Panc1 (cell line): ENCODE measurements at regions not wholly inside any gene's neighbourhood (a gene's known extent, or its start where the extent isn't known, plus 50 kb on each side); places are given as distances from the start of the nearest gene placed in this dataset.

Experiments used
- ATAC-seq: fragments of 200-7000 bp; cut with Tn5 transposase; 2 replicates; pipeline ENCODE4 v1.9.1; 2020; ENCODE audit warnings: mild to moderate bottlenecking, moderate library complexity
- BruUV-seq: library from RNA; stranded (reverse); fragments of 400-500 nt; replicated peaks from 2 replicates; lab custom pipeline; 2021; lab: Mats Ljungman, UMichigan
- CTCF ChIA-PET: fragments of 300-600 bp; sonication (Branson Sonifier 250); formaldehyde crosslinking; loops from one replicate; lab custom pipeline; 2022; ENCODE audit warnings: antibody characterized with exemption; lab: Charles Lee
- POLR2A ChIA-PET: fragments of 300-600 bp; sonication (Branson Sonifier 250); formaldehyde crosslinking; loops from one replicate; lab custom pipeline; 2022; ENCODE audit warnings: antibody characterized with exemption; lab: Charles Lee
- DNase-seq: peaks from one replicate; pipeline ENCODE4 v3.0.0-alpha.2; 2010; ENCODE audit warnings: low read depth, low spot score
- H3K27ac ChIP-seq: 2 replicates; pipeline ENCODE4 v1.5.1; 2011; ENCODE audit warnings: mild to moderate bottlenecking, low read length, inconsistent platforms
- H3K27me3 ChIP-seq: fragments of 200-500 bp; sonication (Bioruptor generic); 2 replicates; pipeline ENCODE4 v1.6.0; 2014; ENCODE audit warnings: low read length, inconsistent platforms; ENCODE audit not compliant: control insufficient read depth, insufficient read depth
- H3K36me3 ChIP-seq: fragments of 200-500 bp; sonication (Bioruptor generic); 2 replicates; pipeline ENCODE4 v1.5.1; 2014; ENCODE audit warnings: inconsistent platforms, mild to moderate bottlenecking, low read length, moderate library complexity; ENCODE audit not compliant: control insufficient read depth, insufficient read depth
- H3K4me1 ChIP-seq: 2 replicates; pipeline ENCODE4 v1.5.1; 2011; ENCODE audit warnings: inconsistent platforms, mild to moderate bottlenecking, low read length, moderate library complexity; ENCODE audit not compliant: control insufficient read depth, insufficient read depth
- H3K4me3 ChIP-seq, 2 experiments: 2 replicates each; pipeline ENCODE4 v1.5.1; 2011 to 2012; ENCODE audit warnings: low read depth in 2 of 2, low read length in 2 of 2, mild to moderate bottlenecking in 2 of 2, inconsistent platforms in 1 of 2, moderate library complexity in 1 of 2
- H3K9me3 ChIP-seq: fragments of 200-500 bp; sonication (Bioruptor generic); 2 replicates; pipeline ENCODE4 v1.5.1; 2014; ENCODE audit warnings: low read depth, mild to moderate bottlenecking, inconsistent platforms, low read length, moderate library complexity; ENCODE audit not compliant: control insufficient read depth, insufficient read depth
- CTCF ChIP-seq: fragments of 450-650 bp; IDR thresholded peaks from 2 replicates; pipeline ENCODE4 v1.5.1; 2017; ENCODE audit warnings: mild to moderate bottlenecking
- POLR2AphosphoS5 ChIP-seq: IDR thresholded peaks from 2 replicates; pipeline ENCODE4 v1.6.1; 2012; ENCODE audit warnings: mild to moderate bottlenecking, low read depth, low read length, moderate library complexity
- REST ChIP-seq, 2 experiments: IDR thresholded peaks; 2 replicates each; pipeline ENCODE4 v1.6.1; 2011 to 2012; ENCODE audit warnings: low read depth in 2 of 2, control low read depth in 1 of 2, low read length in 1 of 2, mild to moderate bottlenecking in 1 of 2, moderate library complexity in 1 of 2; ENCODE audit not compliant: insufficient read depth in 1 of 2
- SIN3A ChIP-seq: IDR thresholded peaks from 2 replicates; pipeline ENCODE4 v1.6.1; 2012; ENCODE audit warnings: low read depth, mild to moderate bottlenecking, low read length, moderate library complexity, borderline replicate concordance; ENCODE audit not compliant: insufficient read depth
- TCF7L2 ChIP-seq: IDR thresholded peaks from 2 replicates; pipeline ENCODE4 v1.6.1; 2011; ENCODE audit warnings: mild to moderate bottlenecking, low read depth, low read length, inconsistent platforms
- in situ Hi-C: cut with HindIII; loops from 2 replicates; pipeline ENCODE4 v1.10.0; 2016; ENCODE audit warnings: low sequenced_read_pairs, low pct_unique_long_range_greater_than_20kb
- intact Hi-C: fragments of 100-400 bp; cut with micrococcal nuclease; formaldehyde crosslinking; loops from one replicate; pipeline ENCODE4 v1.10.0; 2022; ENCODE audit not compliant: unreplicated experiment

- Histone ChIP-seq H3K36me3 (no peaks in the 10 kb centered on the region), H3K27me3 (no peaks in the 10 kb centered on the region), H3K27ac (no peak overlapping the region), H3K4me3 (no peak overlapping the region), H3K4me1 (no peaks in the 10 kb centered on the region), H3K9me3 (no peaks in the 10 kb centered on the region)
- no peak for ATAC-seq
- TF ChIP-seq POLR2AphosphoS5 (no peak), TCF7L2 (no peak), SIN3A (no peak), CTCF (no peak), REST (IDR thresholded peaks at IDR 0.05; ENCODE audit: insufficient read depth in 1 of 2, low read depth in 2 of 2, low read length in 1 of 2) (no peak)
- BruUV-seq, result no TSS peak
- intact Hi-C loops, result no loop called here
- in situ Hi-C loops, result no loop called here
- no peak for DNase-seq
- POLR2A ChIA-PET, result no interaction called here
- CTCF ChIA-PET, result no interaction called here
Observed at GRCh38 chr2:183680573-183680972, 556.3 kb downstream of the NUP35 start.

- no peaks in the 10 kb centered on the region for H3K36me3 ChIP-seq
- no peak overlapping the region for H3K4me3 ChIP-seq
- DNase-seq, result no peak
- ATAC-seq, result no peak
- POLR2A ChIA-PET, result no interaction called here
- intact Hi-C loops, result no loop called here
- CTCF ChIA-PET, result no interaction called here
- no peaks in the 10 kb centered on the region for H3K4me1 ChIP-seq
- in situ Hi-C loops, result no loop called here
- H3K27ac ChIP-seq, result no peak overlapping the region
- no peak for TF ChIP-seq TCF7L2
- no peaks in the 10 kb centered on the region for H3K9me3 ChIP-seq
- no peaks in the 10 kb centered on the region for H3K27me3 ChIP-seq
- BruUV-seq, result no TSS peak
Observed at GRCh38 chr2:183684686-183685085, 560.4 kb downstream of the NUP35 start.

GRCh38 chr2:183696028-183696427 is 571.8 kb downstream of the NUP35 start:
- Histone ChIP-seq H3K27ac (no peak overlapping the region), H3K27me3 (no peaks in the 10 kb centered on the region), H3K4me1 (no peaks in the 10 kb centered on the region), H3K4me3 (no peak overlapping the region), H3K36me3 (no peaks in the 10 kb centered on the region), H3K9me3 (peaks cover 7% of the 10 kb centered on the region; the same call in 1 of the 2 replicates)
- intact Hi-C loops, result no loop called here
- POLR2A ChIA-PET, result no interaction called here
- CTCF ChIA-PET, result no interaction called here
- no peak for ATAC-seq
- in situ Hi-C loops, result no loop called here
- DNase-seq, result no peak
- BruUV-seq, result no TSS peak
- TF ChIP-seq CTCF, result no peak
- no peak for TF ChIP-seq SIN3A
- TF ChIP-seq TCF7L2, result no peak
- TF ChIP-seq REST (IDR thresholded peaks at IDR 0.05; ENCODE audit: insufficient read depth in 1 of 2, low read depth in 2 of 2, low read length in 1 of 2), result no peak
- no peak for TF ChIP-seq POLR2AphosphoS5
